SH-SY5Y (cell line): ENCODE measurements at regions not wholly inside any gene's neighbourhood (a gene's known extent, or its start where the extent isn't known, plus 50 kb on each side); places are given as distances from the start of the nearest gene placed in this dataset.

Source experiments
- GATA2 ChIP-seq: IDR thresholded peaks from 2 replicates; pipeline ENCODE4 v1.6.1; 2011; ENCODE audit warnings: mild to moderate bottlenecking, low read depth, low read length
- GATA3 ChIP-seq: IDR thresholded peaks from 2 replicates; pipeline ENCODE4 v1.6.1; 2011; ENCODE audit warnings: low read depth, mild to moderate bottlenecking, low read length, moderate library complexity

DNA sequence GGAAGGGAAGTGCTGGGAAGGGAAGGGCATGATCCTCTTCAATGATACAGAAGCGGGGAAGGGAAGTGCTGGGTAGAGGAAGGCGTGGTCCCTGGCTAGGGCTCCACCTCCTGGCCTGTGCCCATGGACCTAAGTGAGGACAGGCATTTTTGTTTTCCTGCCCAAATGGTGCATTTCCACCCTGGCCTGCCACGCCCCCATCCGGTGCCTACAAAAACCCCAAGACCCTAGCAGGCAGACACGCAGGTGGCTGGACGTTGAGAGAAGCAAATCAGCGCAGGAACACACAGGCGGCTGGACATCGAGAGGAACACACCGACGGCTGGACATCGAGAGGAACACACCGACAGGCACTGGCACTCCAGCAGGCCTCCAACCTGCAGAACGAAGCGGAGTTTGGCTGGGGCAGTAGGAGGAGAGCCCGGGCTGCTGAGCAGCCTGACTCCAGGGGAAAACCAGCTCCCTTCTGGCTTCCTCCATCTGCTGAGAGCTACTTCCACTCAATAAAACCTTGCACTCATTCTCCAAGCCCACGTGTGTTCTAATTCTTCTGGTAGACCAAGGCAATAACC, 628.3 kb downstream of the BUD13 start:
- TF ChIP-seq GATA2 (no peak), GATA3 (no peak)
